HK-2 (cell line): ENCODE measurements at regions not wholly inside any gene's neighbourhood (a gene's known extent, or its start where the extent isn't known, plus 50 kb on each side); places are given as distances from the start of the nearest gene placed in this dataset.
"Not testable (repeated sequence)": the region's sequence is repeated elsewhere in the genome, so short reads cannot be mapped to it uniquely, and the experiment has no call there.

Experiments used
- DNase-seq: peaks from one replicate; pipeline ENCODE4 v3.0.0-alpha.2; 2018; ENCODE audit not compliant: unreplicated experiment

- DNase-seq = not testable (repeated sequence)
These were observed 142.1 kb downstream of the SPATA31A6 start for GRCh38 chr9:42325561-42325960.

- not testable (repeated sequence) for DNase-seq
These were observed 143.0 kb downstream of the SPATA31A6 start for GRCh38 chr9:42326482-42326881.

- DNase-seq = not testable (repeated sequence)
These were observed 151.9 kb downstream of the SPATA31A6 start for GRCh38 chr9:42335342-42335741.

GRCh38 chr9:42335984-42336657 lies 152.7 kb downstream of the SPATA31A6 start:
- not testable (repeated sequence) for DNase-seq

- not testable (repeated sequence) for DNase-seq
These were observed 154.8 kb downstream of the SPATA31A6 start for GRCh38 chr9:42338275-42338674.

GRCh38 chr9:42339671-42340434 lies 156.4 kb downstream of the SPATA31A6 start:
- not testable (repeated sequence) for DNase-seq

GRCh38 chr9:42340435-42340723 lies 156.9 kb downstream of the SPATA31A6 start:
- not testable (repeated sequence) for DNase-seq

DNA sequence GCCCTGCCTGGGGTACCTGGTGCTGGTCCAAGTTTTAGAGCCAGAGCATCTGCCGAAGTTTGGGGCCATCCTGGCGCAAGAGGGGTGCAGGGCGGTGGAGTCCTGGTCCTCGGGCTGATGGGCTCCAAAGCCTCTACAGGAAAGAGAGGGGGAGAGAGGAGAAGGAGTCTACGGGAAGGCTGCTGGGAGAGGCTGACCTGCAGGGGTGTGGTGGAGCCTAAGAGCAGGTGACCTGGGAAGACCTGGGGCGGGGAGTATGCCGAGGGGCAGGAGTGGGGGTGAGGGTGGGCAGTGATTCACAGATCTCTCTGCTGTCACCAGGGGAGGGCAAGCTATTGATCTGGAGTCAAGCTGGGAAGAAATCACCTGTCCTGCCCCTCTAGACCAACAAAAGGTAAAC lies 158.4 kb downstream of the SPATA31A6 start:
- DNase-seq = not testable (repeated sequence)

- DNase-seq = not testable (repeated sequence)
These were observed 158.8 kb downstream of the SPATA31A6 start for GRCh38 chr9:42342297-42342696.

GRCh38 chr9:42344508-42344907 lies 161.0 kb downstream of the SPATA31A6 start:
- DNase-seq = not testable (repeated sequence)

DNA sequence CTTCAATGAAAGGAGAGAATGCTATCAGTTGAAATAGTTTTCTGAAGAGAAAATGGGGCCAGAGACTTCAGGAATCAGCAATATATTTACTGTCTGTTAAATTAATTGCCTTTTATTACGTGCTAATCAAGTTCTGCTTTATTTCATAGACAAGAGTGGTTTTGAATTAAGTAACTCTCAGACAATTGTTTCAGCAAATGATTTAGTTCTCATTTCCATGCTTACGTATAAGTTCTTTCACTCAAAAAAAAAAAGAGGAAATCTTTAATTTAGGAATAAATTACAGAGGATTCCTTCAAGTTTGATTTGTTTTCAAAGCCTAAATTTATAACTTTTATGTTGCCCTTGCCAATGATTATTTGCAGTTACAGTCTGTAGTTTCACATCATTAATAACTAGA lies 163.5 kb downstream of the SPATA31A6 start:
- not testable (repeated sequence) for DNase-seq

GRCh38 chr9:42349181-42349580 lies 165.7 kb downstream of the SPATA31A6 start:
- not testable (repeated sequence) for DNase-seq

DNA sequence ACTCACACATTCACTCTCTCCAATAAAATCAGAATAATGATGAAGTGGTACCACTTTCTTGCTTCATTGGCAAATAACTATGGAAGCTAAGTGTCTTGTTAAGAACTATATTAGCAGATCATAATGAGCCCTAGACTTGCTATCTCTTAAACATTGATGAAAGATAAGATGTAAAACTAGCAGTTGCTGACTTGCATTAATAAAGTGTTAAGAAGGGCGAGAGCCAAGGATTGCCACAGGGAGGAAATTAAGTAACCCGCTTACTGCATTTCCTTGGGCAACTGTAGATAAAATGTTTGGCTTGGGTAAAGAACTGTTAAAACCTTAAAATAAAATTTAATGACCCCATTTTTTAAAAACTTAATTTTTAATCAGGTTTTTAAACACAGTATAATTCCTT lies 167.0 kb downstream of the SPATA31A6 start:
- DNase-seq = not testable (repeated sequence)

GRCh38 chr9:42357604-42358373 lies 174.3 kb downstream of the SPATA31A6 start:
- not testable (repeated sequence) for DNase-seq

DNA sequence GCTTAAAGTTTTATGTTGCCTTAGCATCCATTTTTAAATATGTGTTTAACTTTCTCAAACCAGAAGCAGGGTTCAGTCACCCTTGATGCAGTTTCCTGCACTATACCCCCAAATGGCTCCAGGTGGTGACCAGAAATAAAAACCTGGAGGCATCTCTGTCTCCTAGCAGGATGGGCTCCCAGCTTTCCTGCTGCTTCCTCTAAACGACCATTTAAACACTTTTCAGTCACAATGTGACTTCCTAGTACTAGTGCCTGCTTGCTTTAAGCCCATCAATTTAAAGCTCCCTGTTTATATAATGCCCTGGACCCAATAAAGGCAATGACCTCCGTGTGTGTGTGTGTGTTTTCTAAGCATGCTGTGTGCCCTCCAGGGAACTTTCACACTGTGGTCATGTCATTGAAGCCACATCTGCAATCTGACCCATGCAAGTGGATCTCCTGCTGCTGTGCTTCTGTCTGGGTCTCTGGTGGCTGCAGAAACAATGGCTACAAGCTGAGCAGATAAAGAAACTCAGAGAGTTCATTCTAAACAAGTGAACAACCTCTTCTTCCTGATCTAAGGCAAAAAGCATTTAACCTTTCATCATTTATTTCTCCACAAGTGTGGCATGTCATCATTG lies 175.3 kb downstream of the SPATA31A6 start:
- DNase-seq = not testable (repeated sequence)

- DNase-seq = not testable (repeated sequence)
These were observed 181.2 kb downstream of the SPATA31A6 start for GRCh38 chr9:42364410-42365243.

- not testable (repeated sequence) for DNase-seq
These were observed 181.9 kb downstream of the SPATA31A6 start for GRCh38 chr9:42365244-42365945.

GRCh38 chr9:42368279-42368881 lies 184.9 kb downstream of the SPATA31A6 start:
- not testable (repeated sequence) for DNase-seq

- not testable (repeated sequence) for DNase-seq
These were observed 186.7 kb downstream of the SPATA31A6 start for GRCh38 chr9:42370172-42370571.

DNA sequence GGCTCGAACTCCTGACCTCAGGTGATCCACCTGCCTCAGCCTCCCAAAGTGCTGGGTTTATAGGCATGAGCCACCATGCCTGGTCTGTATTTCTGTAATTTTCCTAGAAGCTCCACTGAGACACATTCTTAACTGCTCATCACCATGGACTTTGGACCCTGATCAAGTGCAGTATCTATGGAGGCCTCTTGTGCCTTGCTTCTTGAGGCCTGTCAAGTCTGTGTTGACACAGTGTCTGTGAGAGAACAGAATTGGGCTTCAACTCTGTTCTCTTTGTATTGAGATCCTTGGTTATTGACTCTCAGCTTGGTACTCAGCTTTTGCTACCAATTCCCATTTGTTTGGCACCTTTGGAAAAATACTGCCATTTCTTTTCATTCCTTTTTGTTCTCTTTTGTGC lies 188.0 kb downstream of the SPATA31A6 start:
- DNase-seq = not testable (repeated sequence)
